Natural killer cell (primary cell): ENCODE measurements at regions not wholly inside any gene's neighbourhood (a gene's known extent, or its start where the extent isn't known, plus 50 kb on each side); places are given as distances from the start of the nearest gene placed in this dataset.
"Not testable (repeated sequence)": the region's sequence is repeated elsewhere in the genome, so short reads cannot be mapped to it uniquely, and the experiment has no call there.

ENCODE experiments used
- ATAC-seq, 3 donors: fragments of 150-1000 bp in 2 of 3; fragments of 200-7000 bp in 1 of 3; cut with Tn5 transposase; 1 replicate in 1 of 3; 2 replicates in 2 of 3; pipeline ENCODE4 v1.10.0; 2021; ENCODE audit warnings: mild to moderate bottlenecking in 2 of 3, moderate library complexity in 2 of 3
- DNase-seq, 2 donors: peaks; one replicate each; pipeline versions ENCODE4 v3.0.0 to v3.0.0-alpha.2; 2013 to 2021; ENCODE audit warnings: mixed read lengths in 1 of 2
- H3K27ac ChIP-seq: one replicate; pipeline ENCODE4 v1.5.1; 2013; ENCODE audit warnings: mild to moderate bottlenecking, low read length
- H3K27me3 ChIP-seq: one replicate; pipeline ENCODE4 v1.6.1; 2013; ENCODE audit warnings: low read length; ENCODE audit not compliant: control insufficient read depth, insufficient read depth
- H3K36me3 ChIP-seq: one replicate; pipeline ENCODE4 v1.6.1; 2013; ENCODE audit warnings: low read length; ENCODE audit not compliant: control insufficient read depth, insufficient read depth
- H3K4me1 ChIP-seq: one replicate; pipeline ENCODE4 v1.6.1; 2013; ENCODE audit warnings: low read length; ENCODE audit not compliant: control insufficient read depth, insufficient read depth
- H3K4me3 ChIP-seq: one replicate; pipeline ENCODE4 v1.5.1; 2013; ENCODE audit warnings: low read length
- H3K9me3 ChIP-seq: one replicate; pipeline ENCODE4 v1.6.1; 2013; ENCODE audit warnings: low read length; ENCODE audit not compliant: control insufficient read depth, insufficient read depth
- H3K27ac Mint-ChIP-seq, 2 donors: one replicate each; pipeline ENCODE4 v1.8.0; 2022; ENCODE audit warnings: mild to moderate bottlenecking in 2 of 2, mixed read lengths in 2 of 2, moderate library complexity in 1 of 2
- H3K27me3 Mint-ChIP-seq, 2 donors: one replicate each; pipeline ENCODE4 v1.8.0; 2022; ENCODE audit warnings: low read depth in 2 of 2, mixed read lengths in 2 of 2
- H3K36me3 Mint-ChIP-seq: one replicate; pipeline ENCODE4 v1.8.0; 2022; ENCODE audit warnings: mixed read lengths
- H3K4me1 Mint-ChIP-seq, 2 donors: one replicate each; pipeline ENCODE4 v1.8.0; 2022; ENCODE audit warnings: mixed read lengths in 2 of 2
- H3K4me3 Mint-ChIP-seq: one replicate; pipeline ENCODE4 v1.8.0; 2022; ENCODE audit warnings: mild to moderate bottlenecking, moderate library complexity, mixed read lengths
- H3K9me3 Mint-ChIP-seq, 2 donors: one replicate each; pipeline ENCODE4 v1.8.0; 2022; ENCODE audit warnings: mixed read lengths in 2 of 2
- WGBS: methylation state at CpG from one replicate; pipeline ENCODE4 v1.1.7; 2013; ENCODE audit warnings: missing lambda C conversion rate; ENCODE audit not compliant: insufficient coverage; 5-methylcytosine and 5-hydroxymethylcytosine counted together
- intact Hi-C: fragments of 100-400 bp; cut with micrococcal nuclease; formaldehyde crosslinking; loops from one replicate; pipeline ENCODE4 v1.14.2; 2022
- TF ChIP-seq, protein P1 (sequence below): fragments of 200-600 bp; IDR thresholded peaks from one replicate; pipeline ENCODE4 v1.8.0; 2022; ENCODE audit warnings: antibody characterized with exemption

GRCh38 chr18:30682672-30683071, 359.9 kb downstream of the DSC3 start:
- Mint-ChIP-seq H3K27ac (no peak overlapping the region), H3K27me3 (no peaks in the 10 kb centered on the region), H3K36me3 (no peaks in the 10 kb centered on the region), H3K4me3 (no peak overlapping the region), H3K9me3 (peaks cover 7 to 10% of the 10 kb centered on the region in 2 donors), H3K4me1 (no peaks in the 10 kb centered on the region)
- TF ChIP-seq, protein P1, sequence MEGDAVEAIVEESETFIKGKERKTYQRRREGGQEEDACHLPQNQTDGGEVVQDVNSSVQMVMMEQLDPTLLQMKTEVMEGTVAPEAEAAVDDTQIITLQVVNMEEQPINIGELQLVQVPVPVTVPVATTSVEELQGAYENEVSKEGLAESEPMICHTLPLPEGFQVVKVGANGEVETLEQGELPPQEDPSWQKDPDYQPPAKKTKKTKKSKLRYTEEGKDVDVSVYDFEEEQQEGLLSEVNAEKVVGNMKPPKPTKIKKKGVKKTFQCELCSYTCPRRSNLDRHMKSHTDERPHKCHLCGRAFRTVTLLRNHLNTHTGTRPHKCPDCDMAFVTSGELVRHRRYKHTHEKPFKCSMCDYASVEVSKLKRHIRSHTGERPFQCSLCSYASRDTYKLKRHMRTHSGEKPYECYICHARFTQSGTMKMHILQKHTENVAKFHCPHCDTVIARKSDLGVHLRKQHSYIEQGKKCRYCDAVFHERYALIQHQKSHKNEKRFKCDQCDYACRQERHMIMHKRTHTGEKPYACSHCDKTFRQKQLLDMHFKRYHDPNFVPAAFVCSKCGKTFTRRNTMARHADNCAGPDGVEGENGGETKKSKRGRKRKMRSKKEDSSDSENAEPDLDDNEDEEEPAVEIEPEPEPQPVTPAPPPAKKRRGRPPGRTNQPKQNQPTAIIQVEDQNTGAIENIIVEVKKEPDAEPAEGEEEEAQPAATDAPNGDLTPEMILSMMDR = no peak
- intact Hi-C loops = no loop called here
- ATAC-seq (no peak), DNase-seq (no peak)
- H3K4me3 ChIP-seq = no peak overlapping the region
- no peaks in the 10 kb centered on the region for H3K36me3 ChIP-seq
- no peaks in the 10 kb centered on the region for H3K4me1 ChIP-seq
- H3K27ac ChIP-seq = no peak overlapping the region
- 0% methylated on average over 1 of the region's 1 CpG for WGBS
- no peaks in the 10 kb centered on the region for H3K27me3 ChIP-seq
- no peaks in the 10 kb centered on the region for H3K9me3 ChIP-seq

- Histone ChIP-seq H3K9me3 (no peaks in the 10 kb centered on the region), H3K27me3 (no peaks in the 10 kb centered on the region), H3K4me1 (no peaks in the 10 kb centered on the region), H3K27ac (no peak overlapping the region), H3K4me3 (no peak overlapping the region), H3K36me3 (no peaks in the 10 kb centered on the region)
- H3K27me3 Mint-ChIP-seq = no peaks in the 10 kb centered on the region
- H3K27ac Mint-ChIP-seq = no peak overlapping the region
- ATAC-seq (no peak), DNase-seq (no peak)
- WGBS = 75% methylated on average over 2 of the region's 5 CpGs
- intact Hi-C loops = no loop called here
- TF ChIP-seq, protein P1 = no peak
- H3K9me3 Mint-ChIP-seq = peaks cover 0 to 5% of the 10 kb centered on the region in 2 donors
- no peaks in the 10 kb centered on the region for H3K36me3 Mint-ChIP-seq
- no peaks in the 10 kb centered on the region for H3K4me1 Mint-ChIP-seq
- H3K4me3 Mint-ChIP-seq = no peak overlapping the region
Measured at GRCh38 chr18:30679285-30679930, 363.1 kb downstream of the DSC3 start.

DNA sequence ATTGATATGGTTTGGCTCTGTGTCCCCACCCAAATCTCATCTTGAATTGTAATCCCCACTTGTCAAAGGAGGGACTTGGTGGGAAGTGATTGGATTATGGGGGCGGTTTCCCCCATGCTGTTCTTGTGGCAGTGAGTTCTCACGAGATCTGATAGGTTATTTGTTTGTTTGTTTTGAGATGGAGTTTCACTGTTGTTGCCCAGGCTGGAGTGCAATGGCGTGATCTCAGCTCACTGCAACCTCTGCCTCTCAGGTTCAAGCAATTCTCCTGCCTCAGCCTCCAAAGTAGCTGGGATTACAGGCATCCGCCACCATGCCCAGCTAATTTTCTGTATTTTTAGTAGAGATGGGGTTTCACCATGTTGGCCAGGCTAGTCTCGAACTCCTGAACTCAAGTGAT, 364.7 kb downstream of the DSC3 start:
- H3K27ac Mint-ChIP-seq, H3K27ac ChIP-seq, H3K27me3 ChIP-seq, H3K36me3 ChIP-seq, DNase-seq, H3K4me1 ChIP-seq, H3K4me1 Mint-ChIP-seq, H3K9me3 ChIP-seq, H3K4me3 Mint-ChIP-seq, H3K36me3 Mint-ChIP-seq, H3K4me3 ChIP-seq, H3K9me3 Mint-ChIP-seq, intact Hi-C loops, ATAC-seq, H3K27me3 Mint-ChIP-seq: not testable (repeated sequence)
- WGBS = 79% methylated on average over 5 of the region's 5 CpGs

- Histone ChIP-seq H3K4me1 (no peaks in the 10 kb centered on the region), H3K4me3 (no peak overlapping the region), H3K27ac (no peak overlapping the region), H3K9me3 (no peaks in the 10 kb centered on the region), H3K36me3 (no peaks in the 10 kb centered on the region), H3K27me3 (no peaks in the 10 kb centered on the region)
- Mint-ChIP-seq H3K9me3 (peaks cover 3 to 5% of the 10 kb centered on the region in 2 donors), H3K36me3 (no peaks in the 10 kb centered on the region), H3K4me1 (no peaks in the 10 kb centered on the region), H3K27ac (no peak overlapping the region), H3K4me3 (no peak overlapping the region), H3K27me3 (no peaks in the 10 kb centered on the region)
- intact Hi-C loops = no loop called here
- DNase-seq = no peak
- WGBS = 28% methylated on average over 3 of the region's 4 CpGs
- TF ChIP-seq, protein P1 = no peak
- no peak for ATAC-seq
Measured at GRCh38 chr18:30676053-30676480, 366.5 kb downstream of the DSC3 start.
